ENCODE measurements at regions not wholly inside any gene's neighbourhood (a gene's known extent, or its start where the extent isn't known, plus 50 kb on each side); places are given as distances from the start of the nearest gene placed in this dataset.

DNA sequence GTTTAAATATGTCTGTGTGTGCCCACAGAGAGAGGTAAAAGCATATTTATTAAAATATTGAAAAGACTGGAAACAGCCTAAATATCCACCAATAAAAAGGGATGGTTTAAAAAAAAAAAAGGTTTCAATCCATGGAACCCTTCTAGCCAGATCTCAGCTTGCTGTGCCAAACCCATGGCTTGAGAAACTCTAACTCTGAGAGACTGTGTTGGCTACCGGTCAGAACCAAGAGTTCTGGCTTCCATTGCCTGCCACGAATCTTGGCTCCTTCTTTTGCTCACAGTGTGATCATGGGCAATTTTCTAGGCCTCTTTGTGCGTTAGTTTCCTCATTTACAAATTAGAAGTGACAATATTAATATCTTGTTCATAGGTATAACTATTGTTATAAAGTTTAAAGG, 201.3 kb upstream of the IRX3 start:
- no peak for TF ChIP-seq CTCF (IDR thresholded peaks at IDR 0.05)
- TF ChIP-seq EP300 (IDR thresholded peaks at IDR 0.05): no peak
- TF ChIP-seq POLR2A (IDR thresholded peaks at IDR 0.05): no peak

Measured in ovary (tissue), 3 donors.